SK-N-SH treated with all-trans-retinoic acid at 6 μM for 48 hours (cell line): ENCODE measurements at regions not wholly inside any gene's neighbourhood (a gene's known extent, or its start where the extent isn't known, plus 50 kb on each side); places are given as distances from the start of the nearest gene placed in this dataset.

Source experiments
- ATAC-seq: fragments of 200-7000 bp; cut with Tn5 transposase; 3 replicates; pipeline ENCODE4 v1.9.1; 2020; ENCODE audit warnings: mild to moderate bottlenecking, moderate library complexity
- BACH2 ChIP-seq: fragments of 250-450 bp; sonication (Bioruptor Pico); IDR thresholded peaks from 2 replicates; pipeline ENCODE4 v1.9.0; 2021; ENCODE audit warnings: mild to moderate bottlenecking, borderline replicate concordance
- CREB5 ChIP-seq: fragments of 250-450 bp; sonication (Bioruptor Pico); IDR thresholded peaks from 2 replicates; pipeline ENCODE4 v1.5.1; 2020; ENCODE audit warnings: low read depth, mild to moderate bottlenecking, moderate library complexity
- CSDC2 ChIP-seq: fragments of 250-450 bp; sonication (Bioruptor Pico); IDR thresholded peaks from 2 replicates; pipeline ENCODE4 v1.5.0; 2020; ENCODE audit warnings: mild to moderate bottlenecking, moderate library complexity
- CSRNP3 ChIP-seq: fragments of 250-450 bp; sonication (Bioruptor Pico); IDR thresholded peaks from 2 replicates; pipeline ENCODE4 v1.5.1; 2021; ENCODE audit warnings: mild to moderate bottlenecking, moderate library complexity
- ESRRG ChIP-seq: fragments of 250-450 bp; sonication (Bioruptor Pico); IDR thresholded peaks from 2 replicates; pipeline ENCODE4 v1.6.1; 2021; ENCODE audit warnings: mild to moderate bottlenecking
- GLIS3 ChIP-seq: fragments of 250-450 bp; sonication (Bioruptor Pico); IDR thresholded peaks from 2 replicates; pipeline ENCODE4 v1.5.0; 2020; ENCODE audit warnings: mild to moderate bottlenecking, moderate library complexity
- ISL1 ChIP-seq: fragments of 250-450 bp; sonication (Bioruptor Pico); IDR thresholded peaks from 2 replicates; pipeline ENCODE4 v2.1.2; 2022; ENCODE audit warnings: mild to moderate bottlenecking, moderate library complexity
- PATZ1 ChIP-seq: fragments of 250-450 bp; sonication (Bioruptor Pico); IDR thresholded peaks from 2 replicates; pipeline ENCODE4 v1.8.0; 2020; ENCODE audit warnings: mild to moderate bottlenecking, moderate library complexity, borderline replicate concordance
- POU6F1 ChIP-seq: fragments of 250-450 bp; sonication (Bioruptor Pico); IDR thresholded peaks from 2 replicates; pipeline ENCODE4 v1.8.0; 2021; ENCODE audit warnings: low read depth, mild to moderate bottlenecking, moderate library complexity, borderline replicate concordance
- RARB ChIP-seq: fragments of 250-450 bp; sonication (Bioruptor Pico); IDR thresholded peaks from 2 replicates; pipeline ENCODE4 v1.8.0; 2021; ENCODE audit warnings: mild to moderate bottlenecking, moderate library complexity
- SNAI2 ChIP-seq: fragments of 250-450 bp; sonication (Bioruptor Pico); IDR thresholded peaks from 2 replicates; pipeline ENCODE4 v1.5.0; 2020; ENCODE audit warnings: mild to moderate bottlenecking, moderate library complexity
- TCF4 ChIP-seq: fragments of 250-450 bp; sonication (Bioruptor Pico); IDR thresholded peaks from 2 replicates; pipeline ENCODE4 v1.8.0; 2021; ENCODE audit warnings: mild to moderate bottlenecking, moderate library complexity, borderline replicate concordance
- TOX ChIP-seq: fragments of 250-450 bp; sonication (Bioruptor Pico); IDR thresholded peaks from 2 replicates; pipeline ENCODE4 v1.8.0; 2021; ENCODE audit warnings: mild to moderate bottlenecking, moderate library complexity, borderline replicate concordance
- TSHZ2 ChIP-seq: fragments of 250-450 bp; sonication (Bioruptor Pico); IDR thresholded peaks from 2 replicates; pipeline ENCODE4 v1.5.0; 2020; ENCODE audit warnings: mild to moderate bottlenecking, moderate library complexity
- ZFP3 ChIP-seq: fragments of 250-450 bp; sonication (Bioruptor Pico); IDR thresholded peaks from 2 replicates; pipeline ENCODE4 v1.5.0; 2020; ENCODE audit warnings: mild to moderate bottlenecking, moderate library complexity
- ZFP30 ChIP-seq: fragments of 450-650 bp; formaldehyde crosslinking; IDR thresholded peaks from 2 replicates; pipeline ENCODE4 v1.5.0; 2022; ENCODE audit warnings: mild to moderate bottlenecking, moderate library complexity
- ZNF70 ChIP-seq: fragments of 450-650 bp; formaldehyde crosslinking; IDR thresholded peaks from 2 replicates; pipeline ENCODE4 v1.5.0; 2020; ENCODE audit warnings: mild to moderate bottlenecking, moderate library complexity
- ZNF8 ChIP-seq: fragments of 450-650 bp; formaldehyde crosslinking; IDR thresholded peaks from 2 replicates; pipeline ENCODE4 v1.5.0; 2020; ENCODE audit warnings: mild to moderate bottlenecking, moderate library complexity

- TF ChIP-seq ZFP30 (CRISPR knock-in tag) (no peak), TSHZ2 (no peak), ESRRG (CRISPR knock-in tag) (no peak), CSDC2 (CRISPR knock-in tag) (no peak), SNAI2 (no peak), TCF4 (no peak), CSRNP3 (CRISPR knock-in tag) (no peak), PATZ1 (CRISPR knock-in tag) (no peak), ZNF70 (CRISPR knock-in tag) (no peak), ZNF8 (CRISPR knock-in tag) (no peak), ZFP3 (CRISPR knock-in tag) (no peak), CREB5 (CRISPR knock-in tag) (no peak), GLIS3 (no peak), TOX (CRISPR knock-in tag) (no peak)
- ATAC-seq, result no peak
Measured at GRCh38 chr2:33678436-33678835, 79.3 kb upstream of the FAM98A start.

GRCh38 chr2:33673937-33674336, 74.8 kb upstream of the FAM98A start:
- ATAC-seq, result peak; percentile 61
- TF ChIP-seq CSDC2 (CRISPR knock-in tag) (no peak), ZNF8 (CRISPR knock-in tag) (no peak), SNAI2 (no peak), TOX (CRISPR knock-in tag) (no peak), PATZ1 (CRISPR knock-in tag) (no peak), ZFP30 (CRISPR knock-in tag) (no peak), POU6F1 (CRISPR knock-in tag) (no peak), CSRNP3 (CRISPR knock-in tag) (no peak), ISL1 (no peak), TSHZ2 (no peak), BACH2 (CRISPR knock-in tag) (no peak), RARB (CRISPR knock-in tag) (no peak), GLIS3 (no peak)
- TF ChIP-seq, all 23 proteins: peak for 0
